HUES6 (cell line): ENCODE measurements at regions not wholly inside any gene's neighbourhood (a gene's known extent, or its start where the extent isn't known, plus 50 kb on each side); places are given as distances from the start of the nearest gene placed in this dataset.
"Not testable (repeated sequence)": the region's sequence is repeated elsewhere in the genome, so short reads cannot be mapped to it uniquely, and the experiment has no call there.

Experiments
- H3K27ac ChIP-seq: 2 replicates; pipeline ENCODE4 v1.7.0; 2013; ENCODE audit warnings: low read depth, mild to moderate bottlenecking, low read length, inconsistent platforms
- H3K27me3 ChIP-seq: 2 replicates; pipeline ENCODE4 v1.6.1; 2013; ENCODE audit warnings: low read length; ENCODE audit not compliant: control insufficient read depth, insufficient read depth
- H3K36me3 ChIP-seq: 2 replicates; pipeline ENCODE4 v1.6.1; 2013; ENCODE audit warnings: low read length; ENCODE audit not compliant: control insufficient read depth, insufficient read depth
- H3K4me1 ChIP-seq: 2 replicates; pipeline ENCODE4 v1.6.1; 2013; ENCODE audit warnings: low read length; ENCODE audit not compliant: control insufficient read depth, insufficient read depth
- H3K4me3 ChIP-seq: 2 replicates; pipeline ENCODE4 v1.5.1; 2013; ENCODE audit warnings: low read depth, low read length
- H3K9ac ChIP-seq: one replicate; pipeline ENCODE4 v1.6.1; 2013; ENCODE audit warnings: mild to moderate bottlenecking, low read length
- H3K9me3 ChIP-seq: 2 replicates; pipeline ENCODE4 v1.6.1; 2013; ENCODE audit warnings: low read depth, low read length; ENCODE audit not compliant: control insufficient read depth, insufficient read depth

DNA sequence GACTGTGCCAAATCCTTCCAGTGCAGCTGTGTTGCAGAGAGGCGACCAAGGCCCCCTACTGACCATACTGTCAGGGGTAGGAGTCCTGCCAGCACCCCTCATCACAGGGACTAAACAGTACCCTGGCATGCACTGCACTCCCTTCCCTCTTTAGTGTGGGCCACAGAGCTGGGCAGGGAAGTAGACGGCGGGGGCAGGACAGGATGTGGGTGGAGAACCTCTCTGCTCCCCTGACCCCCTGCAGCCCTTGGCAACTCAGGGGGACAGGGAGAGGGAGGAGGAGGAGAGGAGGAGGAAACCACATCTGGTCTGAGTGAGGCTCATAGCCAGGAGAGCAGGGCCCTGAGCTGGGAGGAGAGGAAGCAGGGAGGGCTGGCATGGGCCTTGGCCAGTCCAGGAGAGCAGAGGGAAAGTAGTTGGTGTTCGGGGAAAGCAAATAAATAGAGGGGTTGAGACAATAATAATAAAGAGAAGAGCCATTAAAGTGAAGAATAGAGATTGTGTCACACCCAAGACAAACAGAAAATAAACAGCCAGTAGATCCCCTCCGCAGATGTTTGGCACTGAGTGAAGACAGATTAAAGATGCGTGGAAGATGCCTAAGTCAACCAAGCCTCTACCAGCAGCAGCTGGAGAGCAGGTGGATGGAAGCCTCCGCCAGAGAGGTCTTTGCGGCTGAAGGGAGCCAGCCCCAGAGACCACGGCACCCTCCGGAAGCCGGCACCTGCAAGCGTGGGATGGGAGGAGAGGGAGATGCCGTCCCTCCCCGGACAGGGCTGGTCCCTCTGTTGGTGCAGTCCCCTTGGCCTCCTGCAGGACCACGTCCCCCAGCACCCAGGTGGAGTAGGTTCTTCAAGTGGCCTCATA is 61.5 kb downstream of the RPUSD4 start:
- H3K4me1 ChIP-seq = peaks cover 50% of the 10 kb centered on the region
- H3K9ac ChIP-seq = no peak overlapping the region
- H3K36me3 ChIP-seq = no peaks in the 10 kb centered on the region
- no peak overlapping the region for H3K4me3 ChIP-seq
- peaks cover 3% of the 10 kb centered on the region; the same call in 1 of the 2 replicates for H3K9me3 ChIP-seq
- H3K27ac ChIP-seq = no peak overlapping the region
- H3K27me3 ChIP-seq = no peaks in the 10 kb centered on the region

DNA sequence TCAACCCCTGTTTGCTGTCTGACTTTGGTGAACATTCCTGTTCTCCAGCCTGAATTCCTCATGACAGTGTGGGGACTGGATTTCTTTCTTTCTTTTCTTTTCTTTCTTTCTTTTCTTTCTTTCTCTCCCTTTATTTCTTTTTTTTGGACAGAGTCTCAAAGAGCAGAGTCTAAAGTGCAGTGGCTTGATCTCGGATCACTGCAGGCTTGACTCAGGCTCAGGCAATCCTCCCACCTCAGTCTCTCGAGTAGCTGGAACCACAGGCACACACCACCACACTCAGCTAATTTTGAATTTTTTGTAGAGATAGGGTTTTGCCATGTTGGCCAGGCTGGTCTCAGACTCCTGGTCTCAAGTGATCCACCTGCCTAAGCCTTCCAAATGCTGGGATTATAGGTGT is 63.1 kb downstream of the RPUSD4 start:
- Histone ChIP-seq H3K27ac (no peak overlapping the region), H3K9ac (no peak overlapping the region), H3K4me3 (no peak overlapping the region), H3K9me3 (peaks cover 3% of the 10 kb centered on the region; the same call in 1 of the 2 replicates), H3K27me3 (no peaks in the 10 kb centered on the region), H3K4me1 (peaks cover 39% of the 10 kb centered on the region), H3K36me3 (no peaks in the 10 kb centered on the region)

DNA sequence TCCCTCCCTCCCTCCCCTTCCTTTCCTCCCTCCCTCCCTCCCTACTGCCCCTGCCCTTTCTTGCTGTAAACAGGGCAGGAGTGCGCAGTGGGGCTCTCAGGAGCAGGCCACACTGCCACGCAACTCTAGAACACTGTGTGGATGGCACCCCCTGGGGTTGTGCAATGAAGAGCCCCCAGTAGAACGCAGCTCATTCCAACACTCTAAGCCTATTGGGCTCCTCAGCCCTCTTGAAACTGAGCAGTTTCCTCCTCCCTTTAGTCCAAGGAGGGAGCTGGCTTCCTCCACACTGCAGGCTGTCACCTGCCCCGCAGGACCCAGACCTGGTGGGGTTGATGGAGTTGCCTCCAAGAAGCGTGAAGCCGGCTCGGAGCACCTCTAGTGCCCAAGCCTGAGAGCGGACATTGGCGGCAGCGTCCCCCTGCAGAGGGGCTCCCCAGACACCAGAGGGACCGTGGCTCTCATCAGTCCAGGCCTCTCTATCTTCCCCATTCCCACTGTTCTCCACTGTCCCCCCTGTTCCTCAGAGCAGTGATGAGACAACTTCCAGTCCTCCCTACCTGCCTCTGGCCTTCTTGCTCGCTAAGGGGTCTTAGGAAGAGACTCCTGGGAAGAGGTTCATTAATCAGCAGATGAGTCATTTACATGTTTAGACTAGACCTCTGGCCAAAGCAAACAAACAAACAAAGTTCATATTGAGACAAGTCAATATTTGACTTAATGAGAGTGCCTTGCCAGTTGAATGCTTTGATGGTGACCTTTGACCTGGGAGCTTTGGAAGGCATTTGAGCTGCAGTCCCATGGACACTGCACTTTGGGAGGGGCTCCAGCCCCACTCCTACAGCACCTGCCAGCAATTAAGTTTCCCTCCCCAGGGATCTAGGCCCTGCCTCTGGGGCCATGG is 64.0 kb downstream of the RPUSD4 start:
- Histone ChIP-seq H3K4me1 (peaks cover 39% of the 10 kb centered on the region), H3K4me3 (0 out of 2 replicates have a peak overlapping the region, but pooled peaks have one; percentile 13), H3K36me3 (no peaks in the 10 kb centered on the region), H3K9me3 (peaks cover 3% of the 10 kb centered on the region; the same call in 1 of the 2 replicates), H3K27ac (no peak overlapping the region), H3K9ac (no peak overlapping the region), H3K27me3 (no peaks in the 10 kb centered on the region)

DNA sequence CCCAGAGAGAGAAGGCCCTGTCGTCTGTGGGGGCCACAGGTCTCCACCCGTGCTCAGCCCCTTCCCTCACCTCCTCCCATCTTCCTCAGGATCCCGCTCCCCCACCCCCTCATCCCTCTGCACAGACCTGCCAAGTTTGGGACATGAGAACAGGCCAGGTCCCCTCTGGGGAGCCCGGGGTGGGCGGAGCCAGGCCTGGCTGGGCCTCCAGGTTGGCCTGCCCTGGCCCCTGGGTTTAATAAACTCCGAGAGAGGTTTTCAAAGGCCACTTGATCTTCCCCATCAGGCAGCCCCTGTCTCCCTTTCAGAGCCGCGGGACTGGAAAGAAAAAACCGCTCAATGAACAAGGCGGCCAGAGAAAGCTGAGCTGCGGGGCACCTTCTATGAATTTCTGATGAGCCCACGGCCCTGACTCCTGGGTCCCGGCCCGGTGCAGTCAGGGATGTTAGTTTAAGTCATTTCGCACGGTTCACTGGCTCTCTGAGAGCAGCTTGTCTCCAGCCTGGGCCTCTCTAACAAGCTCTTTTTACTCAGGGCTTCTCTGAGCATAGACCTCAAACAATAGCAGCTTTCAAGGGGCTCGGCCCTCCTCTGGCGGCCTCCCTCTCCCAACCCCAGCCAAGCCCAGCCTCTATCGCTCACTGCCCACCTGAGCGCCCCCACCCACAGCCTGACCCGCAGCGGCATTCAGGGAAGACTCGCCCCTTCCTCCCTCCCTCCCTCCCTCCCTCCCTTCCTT is 64.8 kb downstream of the RPUSD4 start:
- Histone ChIP-seq H3K9ac (peak overlapping the region; percentile 35), H3K4me1 (peaks cover 39% of the 10 kb centered on the region)

DNA sequence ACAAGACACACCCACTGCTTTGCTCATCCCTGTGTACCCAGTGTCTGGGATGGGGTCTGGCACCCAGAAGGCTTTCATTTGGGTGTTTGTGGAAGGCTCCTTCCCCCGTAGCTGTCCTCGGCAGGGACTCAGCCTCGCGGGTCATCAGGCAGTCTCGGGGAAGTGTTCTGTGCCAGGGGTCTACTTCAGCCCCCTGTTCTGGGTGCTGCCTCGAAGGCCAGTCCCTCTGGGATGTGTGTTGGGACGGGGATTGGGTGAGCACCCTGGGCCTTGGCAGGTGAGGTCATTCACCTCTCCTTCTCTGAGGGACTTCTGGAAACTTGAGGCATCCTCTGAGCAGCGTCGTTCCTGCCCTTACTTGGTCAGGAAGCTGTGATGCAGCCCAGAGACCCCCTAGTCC is 65.5 kb downstream of the RPUSD4 start:
- no peaks in the 10 kb centered on the region for H3K27me3 ChIP-seq
- H3K9ac ChIP-seq = no peak overlapping the region
- peak overlapping the region; percentile 70; the same call in 1 of the 2 replicates for H3K27ac ChIP-seq
- no peaks in the 10 kb centered on the region for H3K9me3 ChIP-seq
- no peaks in the 10 kb centered on the region for H3K36me3 ChIP-seq
- H3K4me3 ChIP-seq = peak overlapping the region; percentile 49; the same call in 1 of the 2 replicates
- peaks cover 40% of the 10 kb centered on the region for H3K4me1 ChIP-seq

More for the DNA sequence above, 64.8 kb downstream of the RPUSD4 start:
- Histone ChIP-seq H3K4me3 (peak overlapping the region; percentile 49), H3K36me3 (no peaks in the 10 kb centered on the region), H3K27ac (peak overlapping the region; percentile 70; the same call in 1 of the 2 replicates), H3K27me3 (no peaks in the 10 kb centered on the region), H3K9me3 (no peaks in the 10 kb centered on the region)

DNA sequence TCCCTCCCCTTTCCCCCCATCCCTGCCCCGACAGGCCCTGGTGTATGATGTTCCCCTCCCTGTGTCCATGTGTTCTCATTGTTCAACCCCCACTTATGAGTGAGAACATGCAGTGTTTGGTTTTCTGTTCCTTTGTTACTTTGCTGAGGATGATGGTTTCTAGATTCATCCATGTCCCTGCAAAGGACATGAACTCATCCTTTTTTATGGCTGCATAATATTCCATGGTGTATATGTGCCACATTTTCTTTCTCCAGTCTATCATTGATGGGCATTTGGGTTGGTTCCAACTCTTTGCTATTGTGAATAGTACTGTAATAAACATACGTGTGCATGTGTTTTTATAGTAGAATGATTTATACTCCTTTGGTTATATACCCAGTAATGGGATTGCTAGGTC is 68.0 kb downstream of the RPUSD4 start:
- not testable (repeated sequence) for H3K9ac ChIP-seq, H3K4me3 ChIP-seq, H3K36me3 ChIP-seq, H3K9me3 ChIP-seq, H3K27ac ChIP-seq, H3K27me3 ChIP-seq
- H3K4me1 ChIP-seq = peaks cover 47% of the 10 kb centered on the region

DNA sequence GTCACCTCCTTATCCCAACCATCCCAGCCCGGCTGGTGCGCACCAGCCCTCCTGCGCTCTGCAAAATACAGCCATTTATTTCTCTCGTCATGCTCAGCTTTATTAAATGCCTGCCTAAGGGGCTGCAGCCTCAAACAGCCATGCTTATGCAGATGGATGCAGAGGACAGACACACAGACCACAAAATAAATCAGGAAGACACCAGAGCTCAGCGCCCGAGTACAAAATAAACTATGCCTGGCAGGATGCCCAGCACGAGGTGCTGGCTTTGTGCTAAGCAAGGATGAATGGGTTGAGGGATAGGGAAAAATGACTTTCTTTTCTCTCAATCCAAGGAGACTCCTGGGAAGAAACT is 70.5 kb downstream of the RPUSD4 start:
- Histone ChIP-seq H3K9ac (no peak overlapping the region), H3K4me3 (no peak overlapping the region), H3K27ac (no peak overlapping the region), H3K9me3 (no peaks in the 10 kb centered on the region), H3K36me3 (no peaks in the 10 kb centered on the region), H3K27me3 (no peaks in the 10 kb centered on the region), H3K4me1 (peaks cover 28% of the 10 kb centered on the region)

DNA sequence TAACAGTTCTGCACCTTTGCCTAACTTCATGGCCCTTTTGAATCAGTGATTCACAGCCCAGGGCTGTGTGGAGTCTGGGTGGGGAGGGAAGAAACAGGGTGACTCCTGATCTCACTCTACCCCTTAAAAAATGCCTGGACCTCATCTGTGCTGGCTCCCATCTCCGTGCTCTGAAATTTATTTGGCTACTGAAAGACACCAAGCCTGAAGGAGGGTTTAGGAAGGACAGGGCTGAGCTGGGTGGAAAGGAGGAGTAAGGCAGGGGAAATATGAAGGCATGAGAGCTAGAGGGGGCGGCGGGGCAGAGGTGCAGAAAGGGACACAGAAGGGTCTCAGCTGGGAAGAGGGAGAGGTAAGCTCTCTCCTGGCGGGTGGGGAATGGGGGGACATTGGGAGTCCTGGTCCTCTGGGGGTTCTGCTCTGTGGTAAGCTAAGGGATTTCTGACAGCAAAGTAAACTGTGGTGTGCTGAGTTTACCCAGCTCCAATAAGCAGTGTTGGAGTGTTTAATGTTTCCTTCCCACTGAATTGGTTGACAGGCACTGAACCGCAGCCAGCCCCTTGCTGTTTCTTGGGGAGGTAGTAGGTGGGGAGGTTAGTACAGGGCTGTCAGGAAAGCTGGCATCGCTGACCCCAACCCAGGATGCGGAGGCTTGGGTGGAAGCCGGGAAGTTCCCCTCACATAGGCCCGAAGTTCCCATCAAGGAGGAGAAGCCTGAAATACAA is 71.1 kb downstream of the RPUSD4 start:
- Histone ChIP-seq H3K4me3 (no peak overlapping the region), H3K36me3 (no peaks in the 10 kb centered on the region), H3K9ac (no peak overlapping the region), H3K9me3 (no peaks in the 10 kb centered on the region), H3K4me1 (peaks cover 28% of the 10 kb centered on the region), H3K27ac (no peak overlapping the region), H3K27me3 (no peaks in the 10 kb centered on the region)

DNA sequence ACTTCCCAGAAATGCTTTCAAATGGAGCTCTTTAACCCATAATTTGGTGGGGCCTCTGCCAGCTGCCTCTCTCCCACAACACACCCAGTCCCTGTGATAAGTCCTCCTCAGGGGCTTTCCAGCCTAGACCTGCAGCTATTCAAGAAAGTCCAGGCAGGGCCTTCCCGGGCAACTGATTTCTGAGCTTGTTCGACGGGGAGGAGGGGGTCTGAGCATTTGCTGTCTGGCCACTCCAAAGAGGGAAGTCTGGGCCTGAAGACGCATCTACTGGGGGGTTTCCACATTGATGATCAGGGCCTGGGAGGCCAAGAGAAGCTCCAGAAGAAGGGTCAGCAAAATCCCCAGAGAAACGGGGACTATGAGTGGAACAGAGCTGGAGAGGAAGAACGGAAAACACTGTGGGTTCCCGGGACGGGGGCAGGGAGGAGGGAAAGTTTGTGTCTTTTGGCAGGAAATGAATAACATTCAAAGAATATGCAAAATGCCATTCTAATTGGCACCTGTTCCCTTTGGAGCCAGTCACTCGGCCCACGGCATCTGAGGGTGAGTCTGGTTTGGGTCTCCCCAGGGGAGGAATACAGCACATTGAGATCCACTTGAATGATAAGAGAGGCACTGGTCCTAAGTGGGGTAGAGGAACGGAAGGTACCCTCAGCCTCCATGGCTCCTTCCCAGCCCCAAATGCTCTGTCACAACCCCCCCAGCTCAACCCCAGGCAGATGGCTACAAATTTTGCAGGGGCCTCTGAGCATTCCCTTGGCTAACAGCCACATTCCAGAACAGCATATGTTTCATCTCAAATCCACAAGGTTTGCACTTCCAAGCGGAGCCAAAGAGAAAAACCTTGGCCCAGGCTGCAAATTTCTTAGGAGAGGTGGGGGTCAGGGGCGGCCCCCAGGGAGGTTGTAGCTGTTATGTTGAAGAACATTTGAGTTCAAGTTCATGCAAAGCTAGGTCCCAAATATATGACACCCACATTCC is 72.0 kb downstream of the RPUSD4 start:
- H3K9me3 ChIP-seq = no peaks in the 10 kb centered on the region
- H3K4me1 ChIP-seq = peaks cover 30% of the 10 kb centered on the region
- no peak overlapping the region for H3K9ac ChIP-seq
- H3K27me3 ChIP-seq = no peaks in the 10 kb centered on the region
- no peak overlapping the region for H3K27ac ChIP-seq
- no peak overlapping the region for H3K4me3 ChIP-seq
- H3K36me3 ChIP-seq = no peaks in the 10 kb centered on the region
